GM18858 (cell line): ENCODE measurements at regions not wholly inside any gene's neighbourhood (a gene's known extent, or its start where the extent isn't known, plus 50 kb on each side); places are given as distances from the start of the nearest gene placed in this dataset.

Experiments used
- ATAC-seq: cut with Tn5 transposase; IDR thresholded peaks from one replicate; pipeline ENCODE4 v1.9.1; 2021; ENCODE audit not compliant: unreplicated experiment

DNA sequence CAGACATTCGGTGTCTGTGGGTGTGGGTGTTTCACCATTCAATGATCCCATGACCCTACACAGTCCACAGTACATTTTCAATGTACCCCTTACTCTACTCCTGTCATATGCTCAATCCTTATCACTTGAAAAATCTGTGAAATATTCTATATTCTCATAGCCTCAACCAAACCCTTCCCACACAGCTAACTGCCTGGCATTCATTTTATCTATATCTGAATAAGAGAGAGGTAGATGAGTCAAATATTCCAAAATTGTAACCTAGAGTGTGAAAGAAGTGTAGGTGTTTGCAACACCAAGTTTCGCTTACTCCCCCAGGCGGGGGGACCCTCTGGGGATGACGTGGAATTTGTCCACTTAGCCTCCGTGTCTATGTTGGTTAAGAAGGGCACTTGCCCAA is 354.8 kb downstream of the ETS1 start:
- ATAC-seq: no peak

DNA sequence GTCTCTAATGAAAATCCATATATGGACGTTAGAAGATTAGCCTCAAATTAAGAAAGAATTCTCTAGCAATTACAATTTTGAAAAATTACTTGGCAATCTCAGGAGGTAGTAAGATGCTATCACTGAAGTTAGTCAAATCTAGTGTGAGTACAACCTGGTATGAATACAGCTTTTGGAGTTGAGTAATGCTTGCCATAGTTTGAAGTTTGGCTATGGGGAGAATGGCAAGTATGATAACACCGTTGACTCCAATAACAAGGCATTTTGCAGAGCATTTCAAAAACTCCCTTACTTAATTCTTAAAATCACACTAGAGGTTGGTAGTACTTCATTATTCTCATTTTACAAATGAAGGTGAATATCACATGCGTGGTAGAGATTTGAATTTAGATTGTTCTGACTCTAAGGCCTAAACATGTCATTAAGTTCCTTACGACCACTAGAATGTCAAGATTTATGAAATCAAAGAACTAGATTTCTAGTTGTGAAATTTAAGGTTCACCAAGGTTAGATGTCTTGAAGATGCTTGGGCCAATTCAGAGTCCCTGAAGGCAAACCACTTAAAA is 355.4 kb downstream of the ETS1 start:
- no peak for ATAC-seq

DNA sequence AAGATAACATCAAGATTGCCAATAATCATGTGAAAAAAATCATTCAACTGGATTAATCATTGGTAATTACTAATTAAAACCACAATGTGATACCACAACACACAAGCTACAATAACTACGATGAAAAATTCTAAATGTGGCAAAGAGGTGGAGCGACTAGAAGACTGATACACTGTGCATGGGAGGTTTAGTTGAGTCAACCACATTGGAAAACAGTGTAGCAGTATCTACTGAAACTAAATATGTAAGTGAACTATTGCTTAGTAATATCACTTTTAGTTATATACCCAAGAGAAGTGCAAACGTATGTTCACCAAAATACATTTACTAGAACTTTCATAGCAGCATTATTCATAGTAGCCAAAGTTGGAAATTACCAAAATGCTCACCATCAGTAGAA is 359.9 kb downstream of the ETS1 start:
- ATAC-seq: no peak

DNA sequence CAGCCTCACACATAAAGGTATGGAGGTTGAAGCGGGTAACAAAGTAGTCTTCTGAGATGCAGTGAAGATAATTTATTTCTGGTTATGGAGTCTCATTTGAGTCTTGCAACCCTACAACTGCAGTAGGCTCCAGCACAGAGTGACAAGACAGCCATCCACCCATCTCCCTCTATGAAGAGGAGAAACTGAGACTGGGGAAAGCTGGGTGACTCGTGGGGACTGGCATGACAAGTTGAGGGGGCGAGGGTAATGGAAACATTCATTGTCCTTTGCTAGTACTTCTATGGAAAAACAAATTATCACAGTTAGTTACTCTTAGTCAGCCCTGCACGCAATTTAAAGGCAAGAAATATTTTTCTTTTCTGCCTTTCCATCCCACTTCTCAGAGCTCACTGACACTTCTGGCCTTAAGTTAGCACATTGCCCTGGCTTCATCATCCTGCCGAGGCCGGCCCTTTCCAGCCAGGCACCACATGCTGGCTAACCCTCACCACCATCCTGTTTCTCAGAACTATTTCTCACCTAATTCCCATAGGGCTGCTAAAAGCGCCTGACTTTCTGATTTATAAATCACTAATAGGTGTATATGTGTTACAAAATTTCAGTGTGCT is 361.1 kb downstream of the ETS1 start:
- ATAC-seq: no peak

DNA sequence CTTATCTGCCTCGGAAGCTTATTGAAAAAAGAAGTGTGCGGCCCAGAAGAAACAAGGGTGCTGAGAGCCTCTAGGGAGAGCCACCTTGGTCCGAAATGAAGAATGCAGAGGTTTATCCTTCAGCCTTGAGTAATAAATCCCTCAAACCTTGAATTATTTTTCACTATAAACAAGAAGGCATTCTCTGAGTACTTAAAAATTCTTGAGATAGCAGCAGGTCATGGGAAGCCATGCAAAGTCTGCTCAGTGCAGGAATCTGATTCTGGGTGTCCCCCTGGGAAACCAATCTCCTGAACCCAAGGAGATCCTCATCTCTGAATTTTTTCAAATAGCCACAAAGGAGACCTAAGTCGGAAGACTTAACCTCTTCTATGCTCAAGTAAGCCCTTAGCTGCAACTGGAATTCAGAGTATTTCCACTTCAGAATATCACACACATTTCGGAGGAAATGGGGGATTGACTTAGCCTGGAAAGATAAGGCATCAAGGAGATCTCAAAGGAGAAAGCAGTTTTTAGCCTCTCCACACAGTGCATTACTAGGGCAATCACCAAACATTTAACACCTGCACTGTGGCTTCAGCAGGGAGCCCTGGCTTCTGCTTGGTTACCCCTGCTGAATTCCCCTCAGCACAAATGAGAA is 365.0 kb downstream of the ETS1 start:
- no peak for ATAC-seq

DNA sequence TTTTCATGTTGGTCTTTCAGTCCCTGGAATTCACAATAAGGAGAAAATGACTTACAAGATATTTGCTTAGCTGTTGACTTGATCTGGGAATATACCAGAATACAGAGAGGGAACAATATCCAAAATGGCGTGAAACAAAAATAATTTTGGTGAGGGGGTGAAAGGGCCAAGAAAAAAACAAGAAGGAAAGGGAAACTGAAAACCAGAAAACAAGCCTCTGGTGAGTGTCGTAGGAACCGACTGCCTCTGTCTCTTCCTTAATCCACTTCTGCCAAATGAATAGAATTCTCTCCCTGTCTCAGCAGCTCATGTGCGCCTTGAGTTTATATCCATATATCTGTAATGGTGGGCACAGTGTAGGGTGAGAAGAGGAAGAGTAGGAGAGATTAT is 367.6 kb downstream of the ETS1 start:
- ATAC-seq: no peak

DNA sequence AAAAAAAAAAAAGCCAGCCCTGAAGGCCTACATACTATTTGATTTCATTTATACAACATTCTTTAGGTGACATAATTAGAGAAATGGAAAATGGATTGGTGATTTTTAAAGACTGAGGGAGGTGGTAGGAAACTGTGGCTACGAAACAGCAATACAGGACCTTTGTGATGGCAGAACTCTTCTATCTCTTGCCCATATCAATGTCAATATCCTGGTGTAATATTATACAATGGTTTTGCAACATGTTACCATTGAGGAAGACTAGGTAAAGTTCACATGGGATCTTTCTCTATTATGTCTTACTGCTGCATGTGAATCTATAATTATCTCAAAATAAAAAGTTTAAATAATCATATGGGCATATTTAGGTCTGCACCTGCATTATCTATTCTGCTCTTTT is 371.2 kb downstream of the ETS1 start:
- no peak for ATAC-seq

DNA sequence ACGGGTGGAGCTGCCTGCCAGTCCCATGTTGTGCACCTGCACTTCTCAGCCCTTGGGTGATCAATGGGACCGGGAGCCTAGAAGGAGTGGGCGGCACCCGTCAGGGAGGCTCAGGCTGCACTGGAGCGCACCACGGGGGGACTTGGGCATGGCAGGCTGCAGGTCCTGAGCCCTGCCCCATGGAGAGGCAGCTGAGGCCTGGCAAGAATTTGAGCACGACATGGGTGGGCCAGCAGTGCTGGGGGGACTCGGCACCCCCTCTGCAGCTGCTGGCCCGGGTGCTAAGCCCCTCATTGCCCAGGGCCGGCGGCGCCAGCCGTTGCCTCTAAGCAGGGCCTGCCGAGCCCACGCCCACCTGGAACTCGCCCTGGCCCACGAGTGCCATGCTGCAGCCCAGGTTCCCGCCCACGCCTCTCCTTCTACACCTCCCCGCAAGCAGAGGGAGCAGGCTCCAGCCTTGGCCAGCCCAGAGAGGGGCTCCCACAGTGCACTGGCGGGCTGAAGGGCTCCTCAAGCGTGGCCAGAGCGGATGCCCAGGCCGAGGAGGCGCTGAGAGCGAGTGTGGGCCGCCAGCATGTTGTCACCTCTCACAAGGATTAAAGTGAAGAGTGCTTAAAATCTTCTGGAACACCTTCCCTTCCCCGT is 372.0 kb downstream of the ETS1 start:
- ATAC-seq: no peak

DNA sequence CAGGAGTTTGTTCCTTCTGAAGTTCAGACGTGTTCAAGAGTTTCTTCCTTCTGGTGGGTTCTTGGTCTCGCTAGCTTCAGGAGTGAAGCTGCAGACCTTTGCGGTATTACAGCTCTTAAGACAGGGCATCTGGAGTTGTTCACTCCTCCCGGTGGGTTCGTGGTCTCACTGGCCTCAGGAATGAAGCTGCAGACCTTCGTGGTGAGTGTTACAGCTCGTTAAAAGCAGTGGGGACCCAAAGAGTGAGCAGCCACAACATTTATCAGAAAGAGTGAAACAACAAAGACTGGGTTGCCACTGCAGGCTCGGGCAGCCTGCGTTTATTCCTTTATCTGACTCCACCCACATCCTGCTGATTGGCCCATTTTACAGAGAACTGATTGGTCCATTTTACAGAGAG is 373.1 kb downstream of the ETS1 start:
- ATAC-seq: no peak

DNA sequence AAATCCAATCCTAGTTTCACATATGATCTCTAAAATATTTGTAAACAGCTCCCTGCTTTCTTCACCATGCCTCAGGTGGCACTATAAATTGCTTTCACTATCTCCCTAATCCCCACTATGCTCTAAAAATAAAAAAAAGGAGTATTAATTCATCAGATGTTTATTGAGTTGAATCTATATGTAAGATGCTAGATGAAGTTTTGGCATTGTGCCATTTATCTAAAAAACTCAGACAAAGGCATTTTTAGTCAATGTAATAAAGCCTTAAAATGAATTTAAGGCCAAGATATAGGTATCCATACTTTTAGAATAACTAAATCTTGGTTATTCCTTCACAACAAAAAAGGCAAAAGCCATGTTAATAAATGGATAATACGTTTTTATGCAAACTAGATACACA is 373.9 kb downstream of the ETS1 start:
- no peak for ATAC-seq

DNA sequence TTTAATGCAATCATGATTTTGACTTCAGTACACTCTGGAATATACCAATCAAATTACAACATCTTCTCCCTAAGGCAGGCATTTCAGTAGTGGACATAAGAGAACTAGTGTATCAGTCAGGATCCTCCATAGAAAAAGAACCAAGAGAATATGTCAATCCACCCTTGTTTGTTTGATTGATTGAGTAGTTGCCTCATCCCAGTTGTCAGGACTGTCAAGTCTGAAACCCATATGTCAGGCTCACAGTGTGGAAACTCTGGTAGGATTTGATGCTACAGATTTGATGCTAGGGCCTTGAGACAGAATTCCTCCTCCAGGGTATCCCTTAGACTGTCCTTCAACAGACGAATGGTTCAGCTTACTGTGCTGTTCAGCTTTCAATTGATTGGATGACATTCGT is 375.0 kb downstream of the ETS1 start:
- ATAC-seq: no peak

DNA sequence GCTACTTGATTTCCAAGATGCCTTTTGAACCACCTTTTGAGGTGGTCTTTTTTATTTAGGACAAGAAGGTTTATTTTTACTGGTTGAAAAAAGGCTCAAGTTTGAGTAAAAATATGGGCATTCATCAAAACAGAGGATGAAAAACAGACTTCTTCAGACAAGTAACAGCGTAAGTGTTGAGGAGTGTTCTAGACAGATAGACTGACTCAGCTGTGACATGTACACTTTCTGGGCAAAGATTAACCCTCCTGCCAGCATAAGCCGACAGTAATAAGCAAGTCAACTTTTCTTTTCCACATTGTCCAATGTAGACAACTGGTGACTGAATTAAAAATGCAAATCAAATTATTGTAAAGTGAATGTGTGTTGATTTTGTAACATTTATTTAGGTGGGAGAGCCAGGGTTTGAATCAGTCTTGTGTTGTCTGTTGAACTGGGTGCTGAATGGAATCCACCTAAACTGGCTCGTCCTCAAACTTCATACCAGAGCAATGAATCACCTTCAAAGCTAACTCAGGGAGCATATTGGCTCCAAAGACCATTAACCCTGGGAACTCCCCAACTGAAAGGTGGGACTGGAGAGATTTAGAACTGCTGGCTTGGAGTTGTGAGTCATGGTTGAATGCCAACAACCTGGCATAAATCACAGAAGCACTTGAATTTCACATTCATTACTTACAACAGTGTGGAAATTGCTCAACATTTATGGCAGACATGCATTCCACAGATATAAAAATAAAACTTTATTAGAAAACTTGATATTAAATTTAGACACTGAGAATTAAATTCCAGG is 377.0 kb downstream of the ETS1 start:
- ATAC-seq: no peak

DNA sequence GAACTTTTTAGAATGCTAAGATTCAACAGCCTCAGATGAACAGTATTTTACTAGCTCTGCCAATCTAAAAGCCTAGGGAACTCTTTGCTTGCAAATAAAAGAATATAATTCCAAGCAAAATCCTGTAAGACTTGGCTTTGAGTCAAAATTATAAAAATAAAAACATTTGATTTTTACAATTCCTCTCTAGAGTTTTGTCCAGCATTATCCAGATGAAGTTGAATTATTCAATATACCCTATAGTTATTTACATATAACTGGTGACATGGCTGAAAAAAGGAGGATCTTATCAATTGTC is 378.3 kb downstream of the ETS1 start:
- no peak for ATAC-seq

DNA sequence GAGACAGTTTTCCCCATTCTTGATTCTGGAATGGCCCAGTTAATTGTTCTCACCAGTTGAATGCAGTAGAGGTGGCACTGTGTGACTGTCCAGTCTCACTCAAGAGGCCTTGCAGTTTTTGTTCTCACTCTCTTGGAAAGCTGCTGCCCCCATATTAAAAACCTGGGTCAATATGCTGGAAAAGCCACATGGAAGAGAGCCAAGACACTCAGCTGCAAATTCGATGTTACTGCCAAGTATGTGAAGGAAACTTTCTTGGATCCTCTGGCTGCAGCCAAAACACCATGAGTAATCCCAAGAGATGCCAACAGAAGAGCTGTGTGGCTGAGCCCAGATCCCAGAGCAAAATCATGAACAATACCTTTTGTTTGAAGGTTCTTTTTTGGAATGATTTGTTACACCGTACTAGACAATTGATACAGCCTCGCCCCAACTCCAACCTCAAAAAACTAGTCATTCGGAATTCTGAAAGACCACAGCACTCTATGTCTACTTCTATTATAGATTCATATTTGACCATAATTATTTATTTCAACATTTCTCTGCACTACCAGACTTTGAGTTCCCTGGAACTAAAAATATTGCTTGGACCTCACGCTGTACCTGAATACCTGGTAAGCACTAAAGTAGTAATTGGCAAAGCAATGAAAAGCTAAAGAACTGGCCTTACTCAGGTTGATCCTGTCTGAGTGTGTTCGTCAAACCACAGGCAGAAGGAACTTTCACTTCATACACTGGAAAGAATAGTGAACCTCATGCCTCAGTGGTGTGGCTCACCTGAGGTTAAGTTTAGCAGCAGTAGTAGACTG is 378.8 kb downstream of the ETS1 start:
- no peak for ATAC-seq

DNA sequence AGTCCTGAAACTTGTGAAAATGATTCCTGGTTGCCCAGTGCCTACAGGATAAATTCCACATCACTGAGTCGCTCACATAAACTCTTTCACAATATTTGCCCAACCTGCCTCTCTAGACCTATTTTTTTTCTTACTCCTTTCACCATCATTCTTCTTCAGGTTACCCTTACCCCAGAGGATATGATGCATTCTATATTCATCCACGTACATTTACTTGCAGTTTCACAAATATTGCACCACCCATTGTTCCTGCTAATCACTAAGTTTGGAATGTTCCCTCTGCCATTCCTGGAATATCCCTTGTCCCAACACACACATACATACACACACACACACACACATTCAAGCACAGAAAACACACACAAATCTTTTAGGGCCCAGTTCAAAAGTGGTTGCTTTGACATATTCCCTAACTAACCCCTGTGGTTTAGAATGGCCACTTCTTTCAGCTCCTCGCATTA is 379.5 kb downstream of the ETS1 start:
- ATAC-seq: no peak

DNA sequence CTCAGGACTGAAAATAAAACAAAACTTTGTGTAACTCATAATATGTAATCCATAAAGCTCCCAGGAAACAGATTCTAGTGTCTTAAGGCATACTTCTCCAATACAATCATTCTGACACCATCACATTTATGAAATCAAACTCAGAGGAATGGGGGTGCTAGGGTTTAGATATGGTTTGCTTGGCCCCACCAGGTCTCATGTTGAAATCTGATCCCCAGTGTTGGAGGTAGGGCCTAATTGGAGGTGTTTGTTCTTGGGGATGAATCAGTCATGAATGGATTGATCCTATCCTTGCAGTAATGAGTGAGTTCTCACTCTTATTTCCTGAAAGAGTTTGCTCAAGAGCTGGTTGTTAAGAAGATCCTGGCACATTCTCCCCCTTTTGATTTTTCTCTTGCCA is 380.9 kb downstream of the ETS1 start:
- no peak for ATAC-seq

DNA sequence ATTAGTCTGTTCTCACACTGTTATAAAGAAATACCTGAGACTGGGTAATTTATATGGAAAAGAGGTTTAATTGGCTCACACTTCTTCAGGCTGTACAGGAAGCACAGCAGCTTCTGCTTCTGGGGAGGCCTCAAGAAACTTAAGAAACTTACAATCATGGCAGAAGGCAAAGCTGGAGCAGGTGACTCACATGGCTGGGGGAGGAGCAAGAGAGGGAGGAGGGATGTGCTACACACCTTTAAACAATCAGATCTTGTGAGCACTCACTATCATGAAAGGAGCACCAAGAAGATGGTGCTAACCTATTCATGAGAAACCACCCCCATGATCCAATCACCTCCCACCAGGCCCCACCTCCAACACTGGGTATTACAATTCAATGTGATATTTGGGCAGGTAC is 381.6 kb downstream of the ETS1 start:
- no peak for ATAC-seq

DNA sequence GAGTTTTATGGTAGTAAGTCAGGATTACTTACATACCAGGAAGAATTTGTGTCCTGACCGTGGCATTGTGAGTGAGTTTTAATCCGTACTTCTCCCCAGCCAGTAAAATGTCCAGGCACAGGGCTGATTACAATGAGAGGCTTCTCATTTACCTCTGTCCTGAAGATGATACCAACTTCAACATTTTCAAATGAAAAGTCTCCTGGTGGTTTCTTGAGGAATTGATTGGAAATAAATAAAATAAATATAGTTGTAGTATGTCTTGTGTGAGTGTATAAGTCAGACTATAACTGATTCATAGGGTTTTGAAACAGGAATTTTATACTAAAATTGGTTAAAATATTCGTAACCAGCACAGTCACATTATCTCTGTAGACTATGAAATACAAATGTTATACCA is 382.5 kb downstream of the ETS1 start:
- ATAC-seq: no peak

DNA sequence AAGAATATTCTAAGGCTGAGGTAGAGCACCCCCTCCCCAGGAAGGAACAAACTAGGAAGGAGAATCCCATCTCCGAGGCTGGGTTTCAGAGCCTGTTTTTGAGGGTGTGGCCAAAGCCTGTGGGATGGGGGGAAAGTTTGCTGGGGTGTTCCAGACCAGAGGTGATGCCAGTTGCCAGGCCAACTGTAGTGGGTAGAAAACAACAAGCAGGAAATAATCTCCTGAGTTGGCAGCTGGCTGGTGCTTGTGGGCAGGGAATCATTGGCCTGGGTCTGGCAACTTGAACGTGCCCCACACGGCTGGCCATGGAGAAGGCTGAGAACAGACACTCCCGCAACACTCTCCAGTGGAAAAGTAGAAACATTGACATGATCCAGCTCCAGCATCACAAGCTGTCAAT is 385.6 kb downstream of the ETS1 start:
- ATAC-seq: no peak

DNA sequence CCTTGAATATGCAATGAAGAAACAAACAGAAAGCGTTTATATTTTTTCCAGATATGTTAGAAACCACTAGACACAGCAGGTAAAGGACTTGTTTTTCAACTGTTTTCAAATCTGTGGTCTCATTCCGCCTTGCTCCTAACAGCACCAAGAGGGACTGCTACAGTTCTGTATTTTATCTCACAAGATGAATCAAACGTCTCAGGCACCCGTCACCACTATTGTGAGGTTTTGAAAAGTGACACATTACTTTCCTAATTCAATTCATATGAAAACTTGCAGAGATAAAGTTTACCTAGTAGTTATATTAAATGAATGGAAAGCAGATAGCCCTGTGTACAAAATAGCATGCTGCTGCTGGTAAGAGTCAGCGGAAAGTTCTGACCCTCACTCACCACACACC is 386.3 kb downstream of the ETS1 start:
- ATAC-seq: no peak

DNA sequence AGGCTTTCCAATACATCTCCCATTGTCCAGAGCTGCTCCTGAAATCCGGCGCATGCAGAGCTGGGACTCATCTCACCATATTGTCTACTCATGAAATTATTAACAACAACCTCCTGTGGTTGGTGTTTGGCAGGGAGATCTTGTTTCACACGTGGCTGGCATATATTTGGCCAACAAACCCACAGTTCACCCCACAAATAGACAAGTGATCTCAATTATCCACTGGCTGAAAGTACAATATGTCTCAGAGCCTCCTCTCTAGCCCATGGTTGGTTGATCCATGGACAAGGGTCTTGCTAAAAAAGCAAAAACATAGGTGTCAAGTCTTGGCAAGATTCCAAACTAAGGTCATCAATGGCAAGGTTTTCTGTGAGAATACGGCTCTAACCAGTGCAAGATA is 386.9 kb downstream of the ETS1 start:
- no peak for ATAC-seq
